ENCODE measurements at regions not wholly inside any gene's neighbourhood (a gene's known extent, or its start where the extent isn't known, plus 50 kb on each side); places are given as distances from the start of the nearest gene placed in this dataset.
"Not testable (repeated sequence)": the region's sequence is repeated elsewhere in the genome, so short reads cannot be mapped to it uniquely, and the experiment has no call there.

- no peak for TF ChIP-seq CTCF (IDR thresholded peaks at IDR 0.05; ENCODE audit: borderline replicate concordance, control extremely low read depth, extremely low read depth, insufficient read depth, missing control alignments)
- in situ Hi-C loops (cut with MboI; ENCODE audit: low sequenced_read_pairs, unreplicated experiment), result no loop called here
- no peak for DNase-seq (ENCODE audit: low spot score)
These were observed 624.2 kb upstream of the GRIN3A start for GRCh38 chr9:102362470-102363132.

- DNase-seq (ENCODE audit: low spot score), result no peak
- no peak for TF ChIP-seq CTCF (IDR thresholded peaks at IDR 0.05; ENCODE audit: borderline replicate concordance, control extremely low read depth, extremely low read depth, insufficient read depth, missing control alignments)
- in situ Hi-C loops (cut with MboI; ENCODE audit: low sequenced_read_pairs, unreplicated experiment), result no loop called here
These were observed 622.4 kb upstream of the GRIN3A start for GRCh38 chr9:102360846-102361245.

- in situ Hi-C loops (cut with MboI; ENCODE audit: low sequenced_read_pairs, unreplicated experiment), result no loop called here
- DNase-seq (ENCODE audit: low spot score), result no peak
- TF ChIP-seq CTCF (IDR thresholded peaks at IDR 0.05; ENCODE audit: borderline replicate concordance, control extremely low read depth, extremely low read depth, insufficient read depth, missing control alignments), result no peak
These were observed 617.5 kb upstream of the GRIN3A start for GRCh38 chr9:102355982-102356381.

- no peak for TF ChIP-seq CTCF (IDR thresholded peaks at IDR 0.05; ENCODE audit: borderline replicate concordance, control extremely low read depth, extremely low read depth, insufficient read depth, missing control alignments)
- in situ Hi-C loops (cut with MboI; ENCODE audit: low sequenced_read_pairs, unreplicated experiment), result no loop called here
- no peak for DNase-seq (ENCODE audit: low spot score)
These were observed 615.6 kb upstream of the GRIN3A start for GRCh38 chr9:102354041-102354440.

GRCh38 chr9:102337471-102337870, 599.0 kb upstream of the GRIN3A start:
- DNase-seq (ENCODE audit: low spot score); in situ Hi-C loops (cut with MboI; ENCODE audit: low sequenced_read_pairs, unreplicated experiment): not testable (repeated sequence)

- in situ Hi-C loops (cut with MboI; ENCODE audit: low sequenced_read_pairs, unreplicated experiment), result no loop called here
- no peak for TF ChIP-seq CTCF (IDR thresholded peaks at IDR 0.05; ENCODE audit: borderline replicate concordance, control extremely low read depth, extremely low read depth, insufficient read depth, missing control alignments)
- no peak for DNase-seq (ENCODE audit: low spot score)
These were observed 570.9 kb upstream of the GRIN3A start for GRCh38 chr9:102309379-102309778.

- in situ Hi-C loops (cut with MboI; ENCODE audit: low sequenced_read_pairs, unreplicated experiment), result no loop called here
- no peak for TF ChIP-seq CTCF (IDR thresholded peaks at IDR 0.05; ENCODE audit: borderline replicate concordance, control extremely low read depth, extremely low read depth, insufficient read depth, missing control alignments)
- no peak for DNase-seq (ENCODE audit: low spot score)
These were observed 556.7 kb upstream of the GRIN3A start for GRCh38 chr9:102295188-102295587.

Measured in GM13976 (cell line).